Psoas muscle (tissue), 7 donors: ENCODE measurements at regions not wholly inside any gene's neighbourhood (a gene's known extent, or its start where the extent isn't known, plus 50 kb on each side); places are given as distances from the start of the nearest gene placed in this dataset.

ENCODE experiments used
- ATAC-seq, 4 donors: fragments of 200-7000 bp; cut with Tn5 transposase; one replicate each; pipeline ENCODE4 v1.9.1; 2020; ENCODE audit warnings: moderate library complexity in 3 of 4, mild to moderate bottlenecking in 2 of 4
- DNase-seq, 2 donors: peaks; one replicate each; pipeline ENCODE4 v3.0.0-alpha.2; 2020
- H3K27ac ChIP-seq: fragments of 200-600 bp; one replicate; pipeline ENCODE4 v1.8.0; 2022
- H3K27me3 ChIP-seq, 3 donors: fragments of 200-600 bp in 1 of 3; one replicate each; pipeline versions ENCODE4 v1.6.1 to v1.8.0; 2013 to 2022; ENCODE audit warnings: low read length in 2 of 3, mild to moderate bottlenecking in 2 of 3, moderate library complexity in 1 of 3; ENCODE audit not compliant: insufficient read depth in 3 of 3
- H3K36me3 ChIP-seq, 2 donors: fragments of 200-600 bp in 1 of 2; one replicate each; pipeline versions ENCODE4 v1.6.1 to v1.8.0; 2013 to 2022; ENCODE audit warnings: low read depth in 1 of 2, mild to moderate bottlenecking in 1 of 2, moderate library complexity in 1 of 2; ENCODE audit not compliant: insufficient read depth in 1 of 2
- H3K4me1 ChIP-seq: fragments of 200-600 bp; one replicate; pipeline ENCODE4 v1.8.0; 2022
- H3K4me3 ChIP-seq: fragments of 200-600 bp; one replicate; pipeline ENCODE4 v1.8.0; 2022; ENCODE audit warnings: mild to moderate bottlenecking
- H3K9me3 ChIP-seq: fragments of 200-600 bp; one replicate; pipeline ENCODE4 v1.8.0; 2022
- WGBS, 3 donors: extraction: QIAGEN DNeasy Blood & Tissue Kit; methylation state at CpG; one replicate each; pipeline versions ENCODE4 v1.1.6 to v1.1.7; 2013; 5-methylcytosine and 5-hydroxymethylcytosine counted together
- intact Hi-C, 2 donors: fragments of 100-400 bp; cut with DNase I; formaldehyde crosslinking; loops; one replicate each; pipeline versions ENCODE4 v1.11.0 to v1.14.2; 2022
- TF ChIP-seq, protein P1 (sequence below): fragments of 200-600 bp; IDR thresholded peaks from one replicate; pipeline ENCODE4 v1.8.0; 2022; ENCODE audit warnings: antibody characterized with exemption
- donor health status: healthy with polysubstance abuse.
- donor health status: DM: no; HTN: no; CAD: no; lungs with moderate emphysema.
- donor health status: Bipolar disorder and iron deficiency.
- donor health status: healthy.
- donor health status: DM: yes; HTN: yes; CAD: no.
- donor health status: DM: no; HTN: no; CAD: no.
- donor health status: DM: yes; HTN: yes; CAD: no.

DNA sequence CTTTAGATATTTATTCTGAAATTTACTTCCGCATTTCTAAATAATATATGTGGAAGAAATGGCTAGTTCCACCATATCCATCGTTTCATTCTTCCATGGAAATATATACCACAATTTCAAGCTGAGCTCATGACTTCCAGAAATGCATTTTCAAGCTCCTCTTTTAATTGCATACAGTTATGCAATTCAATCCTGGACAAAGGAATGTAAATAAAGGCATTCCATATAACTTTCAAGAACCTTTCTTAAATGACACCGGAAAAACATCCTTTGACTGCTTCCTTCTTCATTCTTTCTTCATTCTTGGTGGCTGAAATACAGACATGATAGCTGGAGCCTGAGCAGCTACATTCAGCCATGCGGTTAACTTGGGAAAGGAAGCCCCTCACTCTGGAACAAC lies 185.2 kb upstream of the GADL1 start:
- TF ChIP-seq, protein P1, sequence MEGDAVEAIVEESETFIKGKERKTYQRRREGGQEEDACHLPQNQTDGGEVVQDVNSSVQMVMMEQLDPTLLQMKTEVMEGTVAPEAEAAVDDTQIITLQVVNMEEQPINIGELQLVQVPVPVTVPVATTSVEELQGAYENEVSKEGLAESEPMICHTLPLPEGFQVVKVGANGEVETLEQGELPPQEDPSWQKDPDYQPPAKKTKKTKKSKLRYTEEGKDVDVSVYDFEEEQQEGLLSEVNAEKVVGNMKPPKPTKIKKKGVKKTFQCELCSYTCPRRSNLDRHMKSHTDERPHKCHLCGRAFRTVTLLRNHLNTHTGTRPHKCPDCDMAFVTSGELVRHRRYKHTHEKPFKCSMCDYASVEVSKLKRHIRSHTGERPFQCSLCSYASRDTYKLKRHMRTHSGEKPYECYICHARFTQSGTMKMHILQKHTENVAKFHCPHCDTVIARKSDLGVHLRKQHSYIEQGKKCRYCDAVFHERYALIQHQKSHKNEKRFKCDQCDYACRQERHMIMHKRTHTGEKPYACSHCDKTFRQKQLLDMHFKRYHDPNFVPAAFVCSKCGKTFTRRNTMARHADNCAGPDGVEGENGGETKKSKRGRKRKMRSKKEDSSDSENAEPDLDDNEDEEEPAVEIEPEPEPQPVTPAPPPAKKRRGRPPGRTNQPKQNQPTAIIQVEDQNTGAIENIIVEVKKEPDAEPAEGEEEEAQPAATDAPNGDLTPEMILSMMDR = no peak
- intact Hi-C loops = no loop called here
- WGBS, 3 donors = 90 to 94% (median 91%) methylated on average over 4 of the region's 4 CpGs
- Histone ChIP-seq H3K9me3 (no peaks in the 10 kb centered on the region), H3K4me1 (no peaks in the 10 kb centered on the region), H3K27me3 (no peaks in the 10 kb centered on the region), H3K4me3 (no peak overlapping the region), H3K27ac (no peak overlapping the region), H3K36me3 (no peaks in the 10 kb centered on the region)
- no peak for ATAC-seq
- no peak for DNase-seq

DNA sequence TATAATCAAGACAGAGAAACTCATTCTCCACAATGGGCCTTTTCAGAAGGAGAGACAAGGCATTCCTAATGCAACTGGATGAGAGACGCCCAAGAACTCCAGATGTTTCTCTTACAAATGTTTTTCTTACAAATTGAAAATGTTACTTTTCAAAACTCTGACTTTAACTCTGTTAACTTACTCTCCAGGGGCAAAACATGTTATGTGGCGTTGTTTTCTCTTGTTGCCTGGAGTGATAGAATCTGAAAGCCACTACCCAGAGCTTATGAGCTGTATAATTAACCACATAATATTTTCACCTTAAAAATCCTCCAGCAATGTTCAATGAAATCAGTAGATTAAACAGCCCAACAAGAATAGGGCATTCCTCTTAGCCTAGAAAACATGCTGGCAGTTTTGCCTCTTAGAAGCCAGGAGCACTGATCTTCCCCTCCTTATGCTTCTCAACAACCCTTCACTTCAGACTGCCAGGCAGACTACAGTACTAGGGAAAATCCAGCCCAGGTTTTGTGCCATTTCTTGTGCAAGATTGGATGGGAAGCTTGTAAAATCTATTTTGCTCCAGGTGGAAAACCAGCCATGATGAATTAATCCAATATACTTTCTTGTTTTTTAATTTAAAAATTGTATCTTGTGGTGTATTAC lies 186.7 kb upstream of the GADL1 start:
- H3K27ac ChIP-seq = no peak overlapping the region
- intact Hi-C loops = no loop called here
- H3K27me3 ChIP-seq = no peaks in the 10 kb centered on the region
- ATAC-seq = no peak
- H3K36me3 ChIP-seq = no peaks in the 10 kb centered on the region
- DNase-seq = no peak
- TF ChIP-seq, protein P1 = no peak
- WGBS, 3 donors = 75 to 80% (median 76%) methylated on average over 2 of the region's 2 CpGs
- H3K9me3 ChIP-seq = no peaks in the 10 kb centered on the region
- H3K4me3 ChIP-seq = no peak overlapping the region
- no peaks in the 10 kb centered on the region for H3K4me1 ChIP-seq

DNA sequence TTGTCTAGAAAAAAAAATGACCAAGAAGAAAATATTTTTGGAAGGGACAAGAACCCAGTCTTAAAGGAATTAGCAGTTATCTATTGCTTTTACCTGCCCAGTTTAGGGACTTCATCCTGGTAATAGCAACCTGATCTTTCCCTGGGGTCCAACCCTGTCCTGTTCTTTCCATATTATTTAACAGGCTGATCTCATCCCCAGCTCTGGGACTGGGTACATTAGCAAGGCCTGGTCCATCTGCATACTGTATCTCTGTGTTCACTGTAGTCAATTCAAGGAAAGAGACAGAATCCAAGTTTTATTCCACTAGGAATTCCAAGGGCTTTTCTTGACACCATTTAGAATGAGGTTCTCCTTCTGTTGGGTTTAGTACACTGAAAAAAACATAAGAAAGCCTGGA lies 191.7 kb upstream of the GADL1 start:
- H3K4me1 ChIP-seq = no peaks in the 10 kb centered on the region
- TF ChIP-seq, protein P1 = no peak
- no peak overlapping the region for H3K27ac ChIP-seq
- no peak for DNase-seq
- H3K9me3 ChIP-seq = no peaks in the 10 kb centered on the region
- no peak overlapping the region for H3K4me3 ChIP-seq
- no peaks in the 10 kb centered on the region for H3K27me3 ChIP-seq
- ATAC-seq = no peak
- no peaks in the 10 kb centered on the region for H3K36me3 ChIP-seq
- intact Hi-C loops = no loop called here

DNA sequence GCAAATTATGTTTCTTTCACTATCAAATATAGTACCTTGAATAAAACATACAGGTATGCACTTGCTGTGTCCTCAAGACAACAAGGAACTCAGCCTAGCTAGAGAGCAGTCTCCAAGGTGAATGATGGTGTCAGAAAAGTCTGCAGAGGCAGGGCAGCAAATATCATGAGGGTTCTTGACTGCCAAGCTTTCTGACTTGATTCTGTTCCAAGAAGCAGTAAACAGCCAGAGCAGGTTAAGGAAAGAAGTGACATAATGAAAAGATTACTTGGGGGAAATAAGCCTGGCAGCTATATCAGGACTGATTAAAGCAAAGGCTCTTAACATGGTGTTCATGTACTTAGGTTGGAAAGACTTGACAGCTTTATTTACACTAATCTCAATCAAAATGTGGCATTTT lies 192.2 kb upstream of the GADL1 start:
- Histone ChIP-seq H3K36me3 (no peaks in the 10 kb centered on the region), H3K4me1 (no peaks in the 10 kb centered on the region), H3K27me3 (no peaks in the 10 kb centered on the region), H3K27ac (no peak overlapping the region), H3K9me3 (no peaks in the 10 kb centered on the region), H3K4me3 (no peak overlapping the region)
- TF ChIP-seq, protein P1 = no peak
- DNase-seq (no peak), ATAC-seq (peak in 3 of 4 donors; percentile 24 to 40 (median 36))
- intact Hi-C loops = no loop called here

- 70 to 97% (median 70%) methylated on average over 2 of the region's 2 CpGs for WGBS, 3 donors
- no peak for DNase-seq
Measured at GRCh38 chr3:31091748-31092147, 197.3 kb upstream of the GADL1 start.

More at GRCh38 chr3:31091748-31092147, 197.3 kb upstream of the GADL1 start:
- TF ChIP-seq, protein P1 = no peak
- ATAC-seq = no peak
- no peaks in the 10 kb centered on the region for H3K36me3 ChIP-seq
- intact Hi-C loops = loop anchor here in 1 of 2 donors (5.0 kb wide), 1 partner anchor 49 kb away; no protein-coding TSS in a partner anchor
- no peaks in the 10 kb centered on the region for H3K27me3 ChIP-seq
- no peak overlapping the region for H3K4me3 ChIP-seq
- H3K4me1 ChIP-seq = no peaks in the 10 kb centered on the region
- H3K9me3 ChIP-seq = no peaks in the 10 kb centered on the region
- no peak overlapping the region for H3K27ac ChIP-seq
